SU-DHL-6 (cell line): ENCODE measurements at regions not wholly inside any gene's neighbourhood (a gene's known extent, or its start where the extent isn't known, plus 50 kb on each side); places are given as distances from the start of the nearest gene placed in this dataset.

Experiments
- H2AFZ ChIP-seq: fragments of 200-600 bp; sonication (generic); 2 replicates; pipeline ENCODE4 v1.6.1; 2014; ENCODE audit warnings: low read depth, mild to moderate bottlenecking, moderate library complexity, mixed read lengths, antibody characterized with exemption, low read length; ENCODE audit not compliant: severe bottlenecking
- H3F3A ChIP-seq: fragments of 200-600 bp; shearing (Covaris generic); 2 replicates; pipeline ENCODE4 v1.6.0; 2016; ENCODE audit warnings: antibody characterized with exemption, mild to moderate bottlenecking; ENCODE audit not compliant: insufficient read depth
- H3K27ac ChIP-seq: fragments of 200-600 bp; sonication (generic); 2 replicates; pipeline ENCODE4 v1.5.1; 2016; ENCODE audit warnings: low read depth, mild to moderate bottlenecking, low read length, moderate library complexity, mixed read lengths
- H3K27me3 ChIP-seq: fragments of 200-600 bp; sonication (generic), shearing (Covaris generic); 2 replicates; pipeline ENCODE4 v1.6.0; 2014; ENCODE audit warnings: mild to moderate bottlenecking, low read length
- H3K36me3 ChIP-seq: fragments of 200-600 bp; sonication (generic); 2 replicates; pipeline ENCODE4 v1.6.1; 2014; ENCODE audit warnings: mild to moderate bottlenecking, low read length, mixed read lengths
- H3K4me2 ChIP-seq: fragments of 300-600, 200-600 bp; shearing (Covaris generic), sonication (generic); 2 replicates; pipeline ENCODE4 v1.6.0; 2014; ENCODE audit warnings: low read length, low read depth, mild to moderate bottlenecking; ENCODE audit not compliant: poor library complexity, severe bottlenecking
- H3K4me3 ChIP-seq: fragments of 200-600 bp; sonication (generic); 2 replicates; pipeline ENCODE4 v1.5.1; 2014; ENCODE audit warnings: antibody characterized with exemption, low read length, mild to moderate bottlenecking, mixed read lengths; ENCODE audit not compliant: insufficient read depth, poor library complexity, severe bottlenecking
- H3K79me2 ChIP-seq: fragments of 200-600 bp; sonication (generic); 2 replicates; pipeline ENCODE4 v1.6.1; 2014; ENCODE audit warnings: mild to moderate bottlenecking, low read length, moderate library complexity; ENCODE audit not compliant: insufficient read depth
- H3K9ac ChIP-seq: fragments of 200-600 bp; sonication (generic); 2 replicates; pipeline ENCODE4 v1.7.0; 2014; ENCODE audit warnings: mild to moderate bottlenecking, low read length
- H3K9me2 ChIP-seq: fragments of 200-600 bp; sonication (generic); replicated peaks from 2 replicates; pipeline ENCODE4 v1.6.1; 2014; ENCODE audit warnings: low read length; ENCODE audit not compliant: insufficient read depth
- H3K9me3 ChIP-seq: fragments of 200-600 bp; sonication (generic); 2 replicates; pipeline ENCODE4 v1.6.1; 2014; ENCODE audit warnings: low read length, mixed read lengths; ENCODE audit not compliant: insufficient read depth
- H4K20me1 ChIP-seq: fragments of 200-600 bp; sonication (generic); 2 replicates; pipeline ENCODE4 v1.6.1; 2014; ENCODE audit warnings: low read depth, mild to moderate bottlenecking, antibody characterized with exemption, low read length, moderate library complexity, mixed read lengths
- CTCF ChIP-seq: fragments of 200-600 bp; sonication (generic); IDR thresholded peaks from one replicate; pipeline ENCODE4 v1.5.1; 2017; ENCODE audit warnings: antibody characterized with exemption, mild to moderate bottlenecking, low read length, moderate library complexity; ENCODE audit not compliant: insufficient read depth, poor library complexity, severe bottlenecking
- EZH2phosphoT487 ChIP-seq: fragments of 200-600 bp; sonication (generic), shearing (Covaris generic); conservative IDR thresholded peaks from 2 replicates; pipeline ENCODE4 v1.6.1; 2018; ENCODE audit warnings: mild to moderate bottlenecking, antibody characterized with exemption, low read length, moderate library complexity, mixed read lengths

DNA sequence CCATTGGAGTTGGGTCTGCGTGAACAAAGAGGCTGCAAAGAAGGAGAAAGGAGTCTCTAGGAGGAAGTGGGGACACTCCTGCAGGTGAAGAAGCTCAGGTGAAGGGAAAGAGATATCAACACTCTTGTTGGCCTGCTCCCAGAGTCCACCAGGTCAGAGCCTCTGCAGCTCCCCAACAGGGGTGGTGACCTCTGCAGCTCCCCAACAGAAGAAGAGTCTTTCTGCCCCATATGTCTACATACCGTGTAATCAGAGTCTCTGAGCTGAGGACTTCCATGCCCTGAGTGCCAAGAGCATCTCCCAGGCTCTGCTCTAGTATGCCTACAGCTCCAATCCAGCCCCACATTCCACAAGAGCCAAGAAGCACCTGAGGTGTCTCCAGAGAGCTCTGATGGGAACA, 67.4 kb upstream of the TRPC7 start:
- Histone ChIP-seq H3K9ac (no peak overlapping the region), H2AFZ (no peak overlapping the region), H3K9me2 (no peaks in the 10 kb centered on the region), H3K4me2 (no peak overlapping the region), H3K27me3 (no peaks in the 10 kb centered on the region), H3K36me3 (no peaks in the 10 kb centered on the region), H3K4me3 (no peak overlapping the region), H3F3A (no peaks in the 10 kb centered on the region), H4K20me1 (no peaks in the 10 kb centered on the region), H3K9me3 (no peaks in the 10 kb centered on the region), H3K27ac (no peak overlapping the region), H3K79me2 (no peaks in the 10 kb centered on the region)
- no peak for TF ChIP-seq CTCF
- no peak for TF ChIP-seq EZH2phosphoT487

DNA sequence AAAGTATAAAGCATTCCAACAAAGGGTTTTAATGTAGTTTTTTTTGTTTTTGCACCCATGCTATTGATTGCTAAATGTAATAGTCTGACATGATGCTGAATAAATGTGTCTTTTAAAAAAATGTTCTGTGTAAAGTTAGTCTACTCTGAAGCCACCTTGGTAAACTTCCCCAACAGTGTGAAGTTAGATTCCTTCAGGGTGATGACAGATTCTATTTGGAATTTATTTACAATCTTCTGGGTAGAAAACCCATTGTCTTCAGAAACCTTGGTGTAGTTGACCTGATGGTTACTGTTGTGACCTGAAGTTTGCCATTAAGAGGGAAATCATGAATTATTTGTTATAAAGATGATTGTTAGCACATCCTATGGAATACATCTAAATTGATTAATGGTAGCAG, 64.7 kb upstream of the TRPC7 start:
- H3K9me2 ChIP-seq: no peaks in the 10 kb centered on the region
- H3K27me3 ChIP-seq: no peaks in the 10 kb centered on the region; the same call in 1 of the 2 replicates
- TF ChIP-seq CTCF: no peak
- TF ChIP-seq EZH2phosphoT487: no peak
- H3K27ac ChIP-seq: no peak overlapping the region
- H2AFZ ChIP-seq: no peak overlapping the region
- H3K4me3 ChIP-seq: no peak overlapping the region
- no peak overlapping the region for H3K9ac ChIP-seq
- H3F3A ChIP-seq: no peaks in the 10 kb centered on the region
- H3K9me3 ChIP-seq: no peaks in the 10 kb centered on the region
- H3K79me2 ChIP-seq: no peaks in the 10 kb centered on the region
- H4K20me1 ChIP-seq: no peaks in the 10 kb centered on the region
- no peaks in the 10 kb centered on the region for H3K36me3 ChIP-seq
- no peak overlapping the region for H3K4me2 ChIP-seq

DNA sequence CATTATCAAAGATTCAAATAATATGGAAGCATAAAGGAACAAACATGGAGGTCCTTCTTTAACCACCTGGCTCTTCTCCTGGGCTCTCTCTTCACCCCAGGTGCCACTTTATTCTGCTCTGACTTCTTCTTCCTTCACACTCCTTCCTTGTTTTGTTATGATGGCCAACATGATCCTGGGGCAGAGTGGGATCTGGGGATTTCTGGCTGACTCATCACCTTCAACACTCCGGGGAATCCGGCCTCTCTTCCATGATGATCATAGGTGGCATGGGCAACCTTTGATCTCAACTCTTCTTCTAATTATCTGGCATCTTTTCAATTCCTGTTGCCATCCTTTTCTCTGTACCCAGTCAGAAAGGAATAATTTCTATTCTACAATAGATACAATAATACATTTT, 62.1 kb upstream of the TRPC7 start:
- no peaks in the 10 kb centered on the region for H3K79me2 ChIP-seq
- H3K27me3 ChIP-seq: no peaks in the 10 kb centered on the region; the same call in 1 of the 2 replicates
- no peak overlapping the region for H3K4me3 ChIP-seq
- H3K36me3 ChIP-seq: no peaks in the 10 kb centered on the region
- H3K4me2 ChIP-seq: no peak overlapping the region
- H3K9me2 ChIP-seq: no peaks in the 10 kb centered on the region
- H3K27ac ChIP-seq: no peak overlapping the region
- H3K9ac ChIP-seq: no peak overlapping the region
- H2AFZ ChIP-seq: no peak overlapping the region
- no peaks in the 10 kb centered on the region for H3K9me3 ChIP-seq
- no peaks in the 10 kb centered on the region for H4K20me1 ChIP-seq
- no peaks in the 10 kb centered on the region for H3F3A ChIP-seq
- no peak for TF ChIP-seq EZH2phosphoT487
- TF ChIP-seq CTCF: no peak
